ENCODE measurements at regions not wholly inside any gene's neighbourhood (a gene's known extent, or its start where the extent isn't known, plus 50 kb on each side); places are given as distances from the start of the nearest gene placed in this dataset.

GRCh38 chr11:80412604-80413003 lies 971.8 kb upstream of the TENM4 start:
- no peak overlapping the region for H3K4me3 Mint-ChIP-seq (ENCODE audit: low read depth)

GRCh38 chr11:80393210-80393609 lies 952.4 kb upstream of the TENM4 start:
- Mint-ChIP-seq H3K27ac (no peak overlapping the region), H3K4me3 (ENCODE audit: low read depth) (no peak overlapping the region), H3K4me1 (ENCODE audit: low read depth) (peaks cover 1% of the 10 kb centered on the region), H3K36me3 (ENCODE audit: insufficient read depth) (no peaks in the 10 kb centered on the region), H3K9me3 (ENCODE audit: low read depth) (no peaks in the 10 kb centered on the region), H3K27me3 (no peaks in the 10 kb centered on the region)
- TF ChIP-seq CTCF (IDR thresholded peaks at IDR 0.05; ENCODE audit: unreplicated experiment): no peak
- DNase-seq (ENCODE audit: low spot score, unreplicated experiment): no peak

More at GRCh38 chr11:80412604-80413003, 971.8 kb upstream of the TENM4 start:
- DNase-seq (ENCODE audit: low spot score, unreplicated experiment): no peak
- H3K27ac Mint-ChIP-seq: no peak overlapping the region
- no peaks in the 10 kb centered on the region for H3K27me3 Mint-ChIP-seq
- no peaks in the 10 kb centered on the region for H3K4me1 Mint-ChIP-seq (ENCODE audit: low read depth)
- TF ChIP-seq CTCF (IDR thresholded peaks at IDR 0.05; ENCODE audit: unreplicated experiment): no peak
- peaks cover 8% of the 10 kb centered on the region for H3K9me3 Mint-ChIP-seq (ENCODE audit: low read depth)
- H3K36me3 Mint-ChIP-seq (ENCODE audit: insufficient read depth): no peaks in the 10 kb centered on the region

GRCh38 chr11:80390505-80390904 lies 949.7 kb upstream of the TENM4 start:
- no peak for DNase-seq (ENCODE audit: low spot score, unreplicated experiment)
- Mint-ChIP-seq H3K4me1 (ENCODE audit: low read depth) (no peaks in the 10 kb centered on the region), H3K27ac (no peak overlapping the region), H3K27me3 (no peaks in the 10 kb centered on the region), H3K36me3 (ENCODE audit: insufficient read depth) (no peaks in the 10 kb centered on the region), H3K4me3 (ENCODE audit: low read depth) (no peak overlapping the region), H3K9me3 (ENCODE audit: low read depth) (no peaks in the 10 kb centered on the region)
- no peak for TF ChIP-seq CTCF (IDR thresholded peaks at IDR 0.05; ENCODE audit: unreplicated experiment)

- DNase-seq (ENCODE audit: low spot score, unreplicated experiment): no peak
- H3K4me3 Mint-ChIP-seq (ENCODE audit: low read depth): no peak overlapping the region
- TF ChIP-seq CTCF (IDR thresholded peaks at IDR 0.05; ENCODE audit: unreplicated experiment): no peak
- no peaks in the 10 kb centered on the region for H3K4me1 Mint-ChIP-seq (ENCODE audit: low read depth)
- H3K9me3 Mint-ChIP-seq (ENCODE audit: low read depth): no peaks in the 10 kb centered on the region
- no peaks in the 10 kb centered on the region for H3K36me3 Mint-ChIP-seq (ENCODE audit: insufficient read depth)
- H3K27me3 Mint-ChIP-seq: no peaks in the 10 kb centered on the region
- H3K27ac Mint-ChIP-seq: no peak overlapping the region
These were observed 947.7 kb upstream of the TENM4 start for GRCh38 chr11:80388536-80388935.

- DNase-seq (ENCODE audit: low spot score, unreplicated experiment): no peak
- TF ChIP-seq CTCF (IDR thresholded peaks at IDR 0.05; ENCODE audit: unreplicated experiment): no peak
- no peak overlapping the region for H3K27ac Mint-ChIP-seq
- H3K4me1 Mint-ChIP-seq (ENCODE audit: low read depth): no peaks in the 10 kb centered on the region
- no peaks in the 10 kb centered on the region for H3K27me3 Mint-ChIP-seq
- no peak overlapping the region for H3K4me3 Mint-ChIP-seq (ENCODE audit: low read depth)
- H3K36me3 Mint-ChIP-seq (ENCODE audit: insufficient read depth): no peaks in the 10 kb centered on the region
- no peaks in the 10 kb centered on the region for H3K9me3 Mint-ChIP-seq (ENCODE audit: low read depth)
These were observed 947.3 kb upstream of the TENM4 start for GRCh38 chr11:80388130-80388529.

Data from progenitor cell of endocrine pancreas (in vitro differentiated cells).